ENCODE measurements at regions not wholly inside any gene's neighbourhood (a gene's known extent, or its start where the extent isn't known, plus 50 kb on each side); places are given as distances from the start of the nearest gene placed in this dataset.

DNA sequence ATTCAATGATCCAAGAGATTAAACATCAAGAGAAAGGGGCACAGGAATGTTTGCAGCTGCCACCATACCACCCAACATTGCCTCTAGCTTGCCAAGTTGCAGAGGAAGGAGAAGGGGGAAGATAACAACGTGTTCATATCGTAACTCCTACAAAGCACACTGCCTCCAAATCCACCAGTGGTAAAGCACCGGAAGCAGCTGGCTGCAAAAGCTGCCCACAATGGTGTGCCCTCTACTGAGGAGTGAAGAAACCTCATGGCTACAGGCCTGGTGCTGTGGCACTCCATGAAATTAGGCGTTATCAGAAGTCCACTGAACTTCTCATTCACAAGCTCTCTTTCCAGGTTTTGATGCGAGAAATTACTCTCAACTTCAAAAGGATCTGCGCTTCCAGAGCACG lies 263.9 kb upstream of the STT3B start:
- no peak overlapping the region for H3K4me3 ChIP-seq (replicated peaks in 1 of 2; ENCODE audit: low read depth in 2 of 2, low read length in 2 of 2)
- no peak for DNase-seq (ENCODE audit: low read depth in 2 of 2)
- TF ChIP-seq, protein P1, sequence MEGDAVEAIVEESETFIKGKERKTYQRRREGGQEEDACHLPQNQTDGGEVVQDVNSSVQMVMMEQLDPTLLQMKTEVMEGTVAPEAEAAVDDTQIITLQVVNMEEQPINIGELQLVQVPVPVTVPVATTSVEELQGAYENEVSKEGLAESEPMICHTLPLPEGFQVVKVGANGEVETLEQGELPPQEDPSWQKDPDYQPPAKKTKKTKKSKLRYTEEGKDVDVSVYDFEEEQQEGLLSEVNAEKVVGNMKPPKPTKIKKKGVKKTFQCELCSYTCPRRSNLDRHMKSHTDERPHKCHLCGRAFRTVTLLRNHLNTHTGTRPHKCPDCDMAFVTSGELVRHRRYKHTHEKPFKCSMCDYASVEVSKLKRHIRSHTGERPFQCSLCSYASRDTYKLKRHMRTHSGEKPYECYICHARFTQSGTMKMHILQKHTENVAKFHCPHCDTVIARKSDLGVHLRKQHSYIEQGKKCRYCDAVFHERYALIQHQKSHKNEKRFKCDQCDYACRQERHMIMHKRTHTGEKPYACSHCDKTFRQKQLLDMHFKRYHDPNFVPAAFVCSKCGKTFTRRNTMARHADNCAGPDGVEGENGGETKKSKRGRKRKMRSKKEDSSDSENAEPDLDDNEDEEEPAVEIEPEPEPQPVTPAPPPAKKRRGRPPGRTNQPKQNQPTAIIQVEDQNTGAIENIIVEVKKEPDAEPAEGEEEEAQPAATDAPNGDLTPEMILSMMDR (IDR thresholded peaks at IDR 0.05; ENCODE audit: low read depth, low read length), result no peak

DNA sequence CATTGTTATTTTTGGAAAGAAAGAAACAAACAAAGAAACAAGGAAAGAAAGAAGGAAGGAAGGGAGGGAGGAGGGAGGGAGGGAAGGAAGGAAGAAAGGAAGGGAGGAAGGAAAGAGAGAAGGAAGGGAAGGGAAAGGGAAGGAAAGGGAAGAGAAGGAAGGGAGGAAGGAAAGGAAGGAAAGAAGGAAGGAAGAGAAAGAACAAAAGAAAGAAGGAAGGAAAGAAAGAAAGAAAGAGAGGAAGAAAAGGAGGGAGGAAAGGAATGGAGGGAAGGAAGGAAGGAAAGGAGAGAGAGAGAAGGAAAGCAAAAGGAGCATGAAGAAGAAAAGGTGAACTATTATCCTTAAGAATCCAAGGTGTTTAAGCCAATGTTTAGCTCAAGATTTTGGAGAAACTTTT lies 262.7 kb upstream of the STT3B start:
- DNase-seq (ENCODE audit: low read depth in 2 of 2), result no peak
- TF ChIP-seq, protein P1 (IDR thresholded peaks at IDR 0.05; ENCODE audit: low read depth, low read length), result no peak
- H3K4me3 ChIP-seq (replicated peaks in 1 of 2; ENCODE audit: low read depth in 2 of 2, low read length in 2 of 2), result no peak overlapping the region

DNA sequence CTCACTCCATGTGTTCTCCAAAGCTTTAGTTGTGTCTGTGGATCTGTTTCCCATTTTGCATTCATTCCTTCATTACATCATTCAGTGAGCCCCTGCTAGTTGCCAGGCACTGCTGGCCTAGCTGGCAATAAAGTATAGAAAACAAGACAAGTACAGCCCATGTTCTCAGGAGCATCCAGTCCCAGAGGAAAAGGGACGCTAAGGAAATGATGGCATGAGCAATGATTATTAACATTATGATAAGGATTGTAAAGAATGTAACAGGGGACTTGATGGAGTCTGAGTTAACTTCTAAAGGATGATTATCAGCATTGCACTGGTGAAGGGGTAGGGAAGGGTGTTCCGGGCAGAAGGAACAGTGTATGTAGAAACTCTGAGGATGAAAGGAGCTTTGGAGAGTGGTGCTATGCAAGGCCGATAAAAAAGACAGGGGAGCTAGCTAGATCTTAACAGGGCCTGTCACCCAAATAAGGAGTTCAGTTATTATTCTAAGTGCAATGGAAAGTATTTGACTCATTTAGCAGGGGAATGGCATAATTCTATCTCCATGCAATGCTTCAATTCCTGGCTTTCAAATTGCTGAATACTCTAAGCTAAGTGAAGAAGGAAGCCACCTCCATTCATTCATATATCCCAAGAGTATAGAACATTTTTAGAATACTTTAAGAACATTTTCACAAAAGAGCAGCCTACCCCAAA lies 258.2 kb upstream of the STT3B start:
- no peak overlapping the region for H3K4me3 ChIP-seq (replicated peaks in 1 of 2; ENCODE audit: low read depth in 2 of 2, low read length in 2 of 2)
- TF ChIP-seq, protein P1 (IDR thresholded peaks at IDR 0.05; ENCODE audit: low read depth, low read length), result no peak
- peak; percentile 20 to 73 for DNase-seq (ENCODE audit: low read depth in 2 of 2)

DNA sequence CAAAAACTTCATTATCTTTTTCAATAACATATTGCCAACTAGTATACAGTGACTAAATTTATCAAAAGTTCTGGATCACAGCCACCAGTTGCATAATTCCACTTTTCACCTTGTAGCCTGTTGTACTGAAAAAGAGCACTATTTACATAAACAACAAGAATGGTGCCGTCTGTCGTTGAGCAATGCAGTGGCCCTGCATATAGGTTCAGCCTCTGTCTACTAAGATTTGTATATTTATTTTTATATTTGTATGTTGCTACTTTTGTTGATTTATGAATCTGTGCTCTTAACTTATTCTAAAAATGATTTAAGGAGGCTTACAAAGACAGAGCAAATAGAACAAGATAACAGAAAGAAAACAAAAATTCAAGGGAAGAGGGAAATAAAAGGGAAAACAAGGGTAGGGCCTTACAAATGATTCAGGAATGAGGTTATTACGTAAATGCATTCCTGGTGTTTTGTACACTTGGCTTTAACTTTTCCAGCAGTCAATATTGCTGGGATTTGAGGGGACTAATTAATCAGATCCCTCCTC lies 257.6 kb upstream of the STT3B start:
- DNase-seq (ENCODE audit: low read depth in 2 of 2), result peak; percentile 89 to 90
- TF ChIP-seq, protein P1 (IDR thresholded peaks at IDR 0.05; ENCODE audit: low read depth, low read length), result no peak
- H3K4me3 ChIP-seq (replicated peaks in 1 of 2; ENCODE audit: low read depth in 2 of 2, low read length in 2 of 2), result no peak overlapping the region

DNA sequence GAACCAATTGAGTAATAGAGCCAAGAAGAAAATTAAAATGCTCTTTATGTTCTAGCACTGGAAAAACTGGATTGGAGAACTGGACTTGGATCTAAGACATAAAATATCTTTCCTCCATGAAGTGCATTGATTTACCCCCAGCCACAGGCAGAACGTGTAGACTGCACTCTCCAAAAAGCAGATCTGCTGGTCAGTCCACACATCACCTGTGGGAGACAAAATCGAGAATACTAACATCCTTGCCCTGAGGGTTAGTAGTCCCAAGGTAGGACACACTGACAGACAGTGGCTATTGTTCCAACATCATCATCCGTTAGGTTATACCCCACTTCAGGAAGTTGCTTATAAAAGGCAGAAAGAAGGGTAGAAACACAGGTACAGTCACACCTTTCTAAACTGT lies 257.1 kb upstream of the STT3B start:
- no peak overlapping the region for H3K4me3 ChIP-seq (replicated peaks in 1 of 2; ENCODE audit: low read depth in 2 of 2, low read length in 2 of 2)
- no peak for DNase-seq (ENCODE audit: low read depth in 2 of 2)
- TF ChIP-seq, protein P1 (IDR thresholded peaks at IDR 0.05; ENCODE audit: low read depth, low read length), result no peak

DNA sequence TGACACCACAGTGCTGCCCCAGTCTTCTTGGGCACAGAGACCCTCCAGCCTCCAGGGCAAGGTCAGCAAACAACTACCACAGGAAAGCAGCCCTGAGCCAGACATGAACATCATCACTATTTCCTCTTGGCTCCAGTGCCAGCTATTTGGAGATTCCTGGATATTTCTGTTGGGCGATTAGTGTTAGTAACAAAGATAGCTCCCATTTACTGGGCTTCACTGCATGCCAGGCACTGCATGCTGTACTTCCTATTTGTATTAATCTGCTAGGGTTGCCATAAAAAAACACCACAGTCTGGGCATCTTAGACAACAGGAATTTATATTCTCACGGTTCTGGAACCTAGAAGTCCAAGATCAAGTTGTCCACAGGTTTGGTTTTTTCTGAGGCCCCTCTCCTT lies 255.1 kb upstream of the STT3B start:
- peak; percentile 33 to 75 for DNase-seq (ENCODE audit: low read depth in 2 of 2)
- H3K4me3 ChIP-seq (replicated peaks in 1 of 2; ENCODE audit: low read depth in 2 of 2, low read length in 2 of 2), result no peak overlapping the region
- TF ChIP-seq, protein P1 (IDR thresholded peaks at IDR 0.05; ENCODE audit: low read depth, low read length), result no peak

All from cardiac fibroblast (primary cell).